Epithelial cell of esophagus (primary cell): ENCODE measurements at regions not wholly inside any gene's neighbourhood (a gene's known extent, or its start where the extent isn't known, plus 50 kb on each side); places are given as distances from the start of the nearest gene placed in this dataset.
A peak's percentile ranks its signal among the peaks of the same experiment; 100 is the strongest.

Experiments used
- DNase-seq: peaks from one replicate; pipeline ENCODE4 v3.0.0; 2010; ENCODE audit warnings: low read depth
- H3K4me3 ChIP-seq: 2 replicates; pipeline ENCODE4 v1.5.1; 2011; ENCODE audit warnings: mild to moderate bottlenecking, low read length, control low read depth
- CTCF ChIP-seq: IDR thresholded peaks from 2 replicates; pipeline ENCODE4 v1.5.1; 2011; ENCODE audit warnings: low read depth, mild to moderate bottlenecking, low read length, control low read depth, inconsistent platforms; ENCODE audit not compliant: insufficient read depth; ENCODE audit errors: missing control alignments

DNA sequence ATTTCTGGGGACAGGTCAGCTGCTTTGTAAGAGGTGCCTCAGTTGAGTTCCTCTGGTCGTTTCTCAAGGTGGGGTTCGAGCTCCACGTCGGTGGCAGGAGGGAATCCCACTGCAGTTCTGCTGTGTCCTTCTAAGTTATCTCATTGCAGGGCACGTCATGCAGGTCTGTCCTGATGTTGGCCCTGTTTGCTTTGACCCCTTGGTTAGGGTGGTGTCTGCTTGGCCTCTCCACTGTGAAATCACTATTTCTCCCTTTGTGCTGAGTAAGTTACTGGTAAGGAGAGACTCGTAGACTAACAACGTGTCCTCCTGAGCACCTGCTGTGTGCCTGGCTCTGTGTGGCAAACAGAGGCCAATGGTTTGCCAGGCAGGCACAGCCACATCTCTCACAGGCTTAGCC, 372.9 kb upstream of the ZMIZ1 start:
- DNase-seq: no peak
- no peak overlapping the region for H3K4me3 ChIP-seq
- no peak for TF ChIP-seq CTCF

DNA sequence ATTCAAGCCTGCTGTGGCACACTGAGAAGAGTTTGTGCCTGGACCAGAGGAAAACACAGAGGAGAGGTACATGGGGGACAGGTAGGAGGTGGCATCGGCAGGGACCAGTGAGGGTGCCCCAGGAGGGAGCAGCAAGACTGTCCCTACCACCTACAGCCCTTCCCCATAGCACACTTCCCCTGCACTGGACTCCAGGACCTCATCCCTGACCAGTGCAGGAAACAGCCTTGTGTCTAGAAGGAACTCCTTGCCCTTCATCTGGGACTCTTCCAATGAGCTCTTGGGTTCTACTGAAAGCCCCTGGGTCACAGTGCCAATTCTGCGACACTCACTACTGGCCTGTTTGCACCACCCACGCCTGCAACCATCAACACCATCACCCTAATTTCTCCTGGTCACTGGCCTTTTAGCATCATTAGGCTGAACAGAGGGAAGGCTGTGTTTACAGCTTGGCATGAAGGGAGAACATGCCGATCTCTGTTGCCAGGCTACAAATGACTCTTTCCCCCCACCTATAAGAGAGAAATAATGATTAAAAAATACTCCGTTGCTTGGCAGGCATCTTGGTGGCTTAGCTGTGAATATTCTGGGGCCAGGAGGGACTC, 371.9 kb upstream of the ZMIZ1 start:
- DNase-seq: no peak
- no peak overlapping the region for H3K4me3 ChIP-seq
- TF ChIP-seq CTCF: no peak

- TF ChIP-seq CTCF: no peak
- no peak overlapping the region for H3K4me3 ChIP-seq
- DNase-seq: no peak
Measured at GRCh38 chr10:78699971-78700370, 368.8 kb upstream of the ZMIZ1 start.

- DNase-seq: peak; percentile 50
- no peak overlapping the region for H3K4me3 ChIP-seq
- TF ChIP-seq CTCF: no peak
Measured at GRCh38 chr10:78700413-78700812, 368.4 kb upstream of the ZMIZ1 start.

GRCh38 chr10:78700816-78701520, 367.8 kb upstream of the ZMIZ1 start:
- no peak for TF ChIP-seq CTCF
- no peak for DNase-seq

DNA sequence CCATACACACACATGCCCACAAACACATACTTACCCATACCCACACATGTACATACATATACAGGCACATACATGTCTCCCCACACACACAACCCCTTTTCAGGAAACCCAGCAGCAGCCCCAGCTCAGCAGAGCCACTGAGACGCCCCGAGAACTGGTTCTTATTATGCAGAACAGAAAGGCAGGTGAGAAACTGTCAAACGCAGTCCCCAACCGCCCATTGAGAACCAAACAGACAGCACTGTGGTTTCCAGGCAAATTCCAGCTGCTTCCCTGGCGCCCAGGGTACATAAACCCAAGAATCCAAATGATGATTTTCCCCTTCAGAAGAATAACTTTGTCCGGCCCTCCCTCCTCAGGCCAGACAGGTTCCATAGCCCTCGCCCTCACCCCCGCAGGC, 366.6 kb upstream of the ZMIZ1 start:
- no peak for DNase-seq
- H3K4me3 ChIP-seq: no peak overlapping the region
- TF ChIP-seq CTCF: no peak

More at GRCh38 chr10:78700816-78701520, 367.8 kb upstream of the ZMIZ1 start:
- H3K4me3 ChIP-seq: no peak overlapping the region

- H3K4me3 ChIP-seq: no peak overlapping the region
- no peak for DNase-seq
- TF ChIP-seq CTCF: no peak
Measured at GRCh38 chr10:78702876-78703275, 365.9 kb upstream of the ZMIZ1 start.
